Neural cell (in vitro differentiated cells): ENCODE measurements at regions not wholly inside any gene's neighbourhood (a gene's known extent, or its start where the extent isn't known, plus 50 kb on each side); places are given as distances from the start of the nearest gene placed in this dataset.

Experiments used
- EP300 ChIP-seq: fragments of 450-650 bp; conservative IDR thresholded peaks from 2 replicates; pipeline ENCODE4 v1.6.1; 2014; ENCODE audit warnings: antibody characterized with exemption, mild to moderate bottlenecking, moderate library complexity; ENCODE audit not compliant: poor library complexity, severe bottlenecking
- POLR2AphosphoS5 ChIP-seq: IDR thresholded peaks from 2 replicates; pipeline ENCODE4 v1.6.1; 2012
- SMC3 ChIP-seq: fragments of 450-650 bp; conservative IDR thresholded peaks from 2 replicates; pipeline ENCODE4 v1.6.1; 2014; ENCODE audit warnings: antibody characterized with exemption, mild to moderate bottlenecking, moderate library complexity; ENCODE audit not compliant: poor library complexity
- TF ChIP-seq, protein P1 (sequence below): fragments of 450-650 bp; IDR thresholded peaks from 2 replicates; pipeline ENCODE4 v1.5.1; 2014; ENCODE audit warnings: antibody characterized with exemption, mild to moderate bottlenecking, moderate library complexity; ENCODE audit not compliant: poor library complexity, severe bottlenecking

GRCh38 chr16:51261919-51262318, 110.8 kb upstream of the SALL1 start:
- TF ChIP-seq, protein P1, sequence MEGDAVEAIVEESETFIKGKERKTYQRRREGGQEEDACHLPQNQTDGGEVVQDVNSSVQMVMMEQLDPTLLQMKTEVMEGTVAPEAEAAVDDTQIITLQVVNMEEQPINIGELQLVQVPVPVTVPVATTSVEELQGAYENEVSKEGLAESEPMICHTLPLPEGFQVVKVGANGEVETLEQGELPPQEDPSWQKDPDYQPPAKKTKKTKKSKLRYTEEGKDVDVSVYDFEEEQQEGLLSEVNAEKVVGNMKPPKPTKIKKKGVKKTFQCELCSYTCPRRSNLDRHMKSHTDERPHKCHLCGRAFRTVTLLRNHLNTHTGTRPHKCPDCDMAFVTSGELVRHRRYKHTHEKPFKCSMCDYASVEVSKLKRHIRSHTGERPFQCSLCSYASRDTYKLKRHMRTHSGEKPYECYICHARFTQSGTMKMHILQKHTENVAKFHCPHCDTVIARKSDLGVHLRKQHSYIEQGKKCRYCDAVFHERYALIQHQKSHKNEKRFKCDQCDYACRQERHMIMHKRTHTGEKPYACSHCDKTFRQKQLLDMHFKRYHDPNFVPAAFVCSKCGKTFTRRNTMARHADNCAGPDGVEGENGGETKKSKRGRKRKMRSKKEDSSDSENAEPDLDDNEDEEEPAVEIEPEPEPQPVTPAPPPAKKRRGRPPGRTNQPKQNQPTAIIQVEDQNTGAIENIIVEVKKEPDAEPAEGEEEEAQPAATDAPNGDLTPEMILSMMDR, result no peak
- TF ChIP-seq EP300, result no peak
- TF ChIP-seq SMC3, result no peak
- no peak for TF ChIP-seq POLR2AphosphoS5
